Loucy (cell line): ENCODE measurements at regions not wholly inside any gene's neighbourhood (a gene's known extent, or its start where the extent isn't known, plus 50 kb on each side); places are given as distances from the start of the nearest gene placed in this dataset.

Experiments used
- CTCF ChIP-seq: fragments of 200-600 bp; sonication (generic); conservative IDR thresholded peaks from 2 replicates; pipeline ENCODE4 v1.5.1; 2014; ENCODE audit warnings: mild to moderate bottlenecking, antibody characterized with exemption, low read length
- EZH2phosphoT487 ChIP-seq: fragments of 200-600 bp; IDR thresholded peaks from 2 replicates; pipeline ENCODE4 v1.6.1; 2018; ENCODE audit warnings: antibody characterized with exemption, mild to moderate bottlenecking, moderate library complexity, borderline replicate concordance

- TF ChIP-seq CTCF (no peak), EZH2phosphoT487 (no peak)
Measured at GRCh38 chr12:67891596-67891995, 97.7 kb upstream of the IFNG-AS1 start.
